ENCODE measurements at regions not wholly inside any gene's neighbourhood (a gene's known extent, or its start where the extent isn't known, plus 50 kb on each side); places are given as distances from the start of the nearest gene placed in this dataset.
A peak's percentile ranks its signal among the peaks of the same experiment; 100 is the strongest.
"Not testable (repeated sequence)": the region's sequence is repeated elsewhere in the genome, so short reads cannot be mapped to it uniquely, and the experiment has no call there.

GRCh38 chr3:43236008-43236407 is 50.3 kb upstream of the SNRK start:
- Mint-ChIP-seq H3K9me3 (peaks cover 2% of the 10 kb centered on the region), H3K4me3 (no peak overlapping the region), H3K27ac (no peak overlapping the region), H3K27me3 (no peaks in the 10 kb centered on the region), H3K36me3 (no peaks in the 10 kb centered on the region), H3K4me1 (peaks cover 19% of the 10 kb centered on the region)
- no peak for DNase-seq

DNA sequence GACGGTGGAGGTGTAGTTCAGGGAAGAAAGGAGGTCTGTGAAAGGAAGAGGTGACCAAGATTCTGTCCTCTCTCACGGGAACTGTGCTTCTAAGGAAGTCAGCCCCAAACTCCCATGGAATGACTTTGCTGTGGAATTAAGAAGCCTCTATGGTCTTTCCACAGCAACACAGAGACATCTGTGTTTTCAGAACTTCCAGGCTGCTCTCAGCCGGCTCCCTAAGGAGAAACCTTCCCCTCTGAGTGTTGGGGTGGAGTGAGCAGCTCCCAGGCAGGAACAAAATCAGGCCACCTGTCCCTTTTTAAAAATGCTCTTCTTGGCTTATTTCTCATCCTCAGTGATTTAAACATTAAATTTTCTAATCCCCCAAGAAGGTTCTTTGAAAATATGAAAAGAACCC is 53.3 kb upstream of the SNRK start:
- no peaks in the 10 kb centered on the region for H3K27me3 Mint-ChIP-seq
- H3K27ac Mint-ChIP-seq: no peak overlapping the region
- peaks cover 2% of the 10 kb centered on the region for H3K36me3 Mint-ChIP-seq
- no peak overlapping the region for H3K4me3 Mint-ChIP-seq
- peaks cover 3% of the 10 kb centered on the region for H3K9me3 Mint-ChIP-seq
- DNase-seq: no peak
- peaks cover 15% of the 10 kb centered on the region for H3K4me1 Mint-ChIP-seq

- H3K36me3 Mint-ChIP-seq: peaks cover 15% of the 10 kb centered on the region
- no peak overlapping the region for H3K4me3 Mint-ChIP-seq
- H3K4me1 Mint-ChIP-seq: peaks cover 12% of the 10 kb centered on the region
- no peaks in the 10 kb centered on the region for H3K27me3 Mint-ChIP-seq
- DNase-seq: no peak
- H3K27ac Mint-ChIP-seq: no peak overlapping the region
- peaks cover 14% of the 10 kb centered on the region for H3K9me3 Mint-ChIP-seq
These were observed 54.9 kb upstream of the SNRK start for GRCh38 chr3:43231276-43232000.

GRCh38 chr3:43229865-43230264 is 56.5 kb upstream of the SNRK start:
- peaks cover 12% of the 10 kb centered on the region for H3K4me1 Mint-ChIP-seq
- peaks cover 21% of the 10 kb centered on the region for H3K9me3 Mint-ChIP-seq
- peaks cover 15% of the 10 kb centered on the region for H3K36me3 Mint-ChIP-seq
- H3K27ac Mint-ChIP-seq, H3K27me3 Mint-ChIP-seq, DNase-seq, H3K4me3 Mint-ChIP-seq: not testable (repeated sequence)

GRCh38 chr3:43227685-43228084 is 58.7 kb upstream of the SNRK start:
- not testable (repeated sequence) for H3K27ac Mint-ChIP-seq, H3K27me3 Mint-ChIP-seq, DNase-seq, H3K4me3 Mint-ChIP-seq
- Mint-ChIP-seq H3K36me3 (peaks cover 15% of the 10 kb centered on the region), H3K4me1 (peaks cover 24% of the 10 kb centered on the region), H3K9me3 (peaks cover 25% of the 10 kb centered on the region)

DNA sequence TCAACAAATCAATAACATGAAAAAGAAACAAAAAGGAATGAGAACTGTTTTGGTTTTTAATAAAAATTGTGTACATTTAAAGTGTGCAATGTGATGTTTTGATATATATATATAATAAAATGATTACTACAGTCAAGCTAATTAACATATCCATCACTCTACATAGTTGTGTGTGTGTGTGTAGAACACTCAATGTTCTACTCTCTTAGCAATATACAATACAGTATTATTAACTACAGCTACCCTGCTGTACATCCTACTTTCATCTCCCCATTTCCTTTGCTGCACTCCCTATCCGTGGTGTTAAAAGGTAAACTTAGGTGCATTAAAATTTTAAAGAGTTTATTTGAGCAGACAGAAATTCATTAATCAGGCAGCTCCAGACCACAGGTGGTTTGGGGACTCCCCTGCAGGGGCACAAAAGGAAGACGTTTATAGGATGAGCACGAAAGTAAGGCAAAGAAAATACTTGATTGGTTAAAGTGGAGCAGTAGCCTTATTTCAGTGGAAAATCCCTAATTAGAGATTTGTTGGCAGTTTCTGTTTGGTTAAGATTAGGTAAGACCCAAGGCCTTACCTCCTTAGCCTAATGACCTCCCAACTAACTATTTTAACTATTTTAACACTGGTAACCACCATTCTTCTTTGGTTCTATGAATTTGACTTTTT is 61.8 kb upstream of the SNRK start:
- peak; percentile 14 for DNase-seq
- Mint-ChIP-seq H3K9me3 (peaks cover 25% of the 10 kb centered on the region), H3K27ac (peak overlapping the region; percentile 66), H3K4me3 (peak overlapping the region; percentile 50), H3K27me3 (no peaks in the 10 kb centered on the region), H3K36me3 (peaks cover 15% of the 10 kb centered on the region), H3K4me1 (peaks cover 47% of the 10 kb centered on the region)

DNA sequence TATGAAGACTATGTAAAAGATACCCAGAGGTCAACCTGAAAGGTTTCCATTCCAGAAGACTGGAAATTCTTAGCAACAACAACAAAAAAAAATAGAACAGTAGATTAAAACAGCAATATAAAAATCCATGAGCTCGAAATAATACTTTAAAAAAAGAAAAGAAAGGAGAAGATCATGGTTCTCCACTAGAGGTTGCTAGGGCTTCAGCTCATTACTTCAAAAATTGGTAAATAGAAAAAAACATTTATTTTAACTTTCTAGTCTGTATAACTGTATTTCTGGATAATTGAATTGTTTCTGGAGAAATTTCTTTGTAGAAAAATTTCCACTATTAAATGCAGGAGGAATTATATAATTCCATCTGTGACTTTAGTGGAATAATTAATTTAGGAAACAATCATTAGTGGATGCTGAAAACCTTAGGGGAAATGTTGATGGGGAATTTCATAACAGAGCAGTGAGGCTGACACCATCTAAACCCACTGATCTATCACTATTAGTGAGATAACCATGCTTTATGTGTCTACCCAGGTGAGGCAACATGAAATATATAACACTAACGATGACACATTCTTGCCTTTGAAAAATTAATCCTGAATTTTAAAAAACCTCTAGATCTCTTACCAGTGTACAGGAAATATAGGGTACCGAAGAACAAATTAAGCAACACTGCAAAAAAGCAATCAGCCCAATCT is 62.5 kb upstream of the SNRK start:
- no peaks in the 10 kb centered on the region for H3K27me3 Mint-ChIP-seq
- no peak for DNase-seq
- peaks cover 15% of the 10 kb centered on the region for H3K36me3 Mint-ChIP-seq
- peaks cover 49% of the 10 kb centered on the region for H3K4me1 Mint-ChIP-seq
- H3K4me3 Mint-ChIP-seq: no peak overlapping the region
- peak overlapping the region; percentile 49 for H3K27ac Mint-ChIP-seq
- peaks cover 25% of the 10 kb centered on the region for H3K9me3 Mint-ChIP-seq

- no peak for DNase-seq
- H3K4me3 Mint-ChIP-seq: no peak overlapping the region
- H3K27me3 Mint-ChIP-seq: no peaks in the 10 kb centered on the region
- H3K27ac Mint-ChIP-seq: peak overlapping the region; percentile 42
- H3K9me3 Mint-ChIP-seq: peaks cover 18% of the 10 kb centered on the region
- H3K4me1 Mint-ChIP-seq: peaks cover 60% of the 10 kb centered on the region
- H3K36me3 Mint-ChIP-seq: peaks cover 9% of the 10 kb centered on the region
These were observed 63.8 kb upstream of the SNRK start for GRCh38 chr3:43222590-43222989.

DNA sequence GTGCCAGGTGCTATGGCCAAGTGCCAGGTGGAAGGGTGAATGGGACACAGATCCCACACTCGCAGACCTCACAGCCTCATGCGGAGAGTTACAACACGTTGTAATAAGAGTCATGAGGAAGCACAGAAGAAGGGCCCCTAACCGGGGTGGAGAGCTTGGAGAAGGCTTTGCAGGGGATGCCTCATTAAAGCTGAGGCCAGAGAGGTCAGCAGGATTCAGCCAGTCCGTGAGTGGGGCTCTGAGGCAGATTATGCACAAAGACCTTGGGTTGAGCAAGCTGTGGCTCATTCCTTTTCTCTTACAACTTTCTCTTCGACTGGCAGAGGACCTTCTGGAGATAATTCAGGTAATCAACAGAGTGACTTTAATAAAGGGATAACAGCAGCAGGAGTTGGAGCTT is 65.3 kb upstream of the SNRK start:
- Mint-ChIP-seq H3K27ac (no peak overlapping the region), H3K4me1 (peaks cover 71% of the 10 kb centered on the region), H3K9me3 (peaks cover 9% of the 10 kb centered on the region), H3K27me3 (no peaks in the 10 kb centered on the region), H3K4me3 (no peak overlapping the region), H3K36me3 (no peaks in the 10 kb centered on the region)
- DNase-seq: no peak

- DNase-seq: no peak
- no peaks in the 10 kb centered on the region for H3K27me3 Mint-ChIP-seq
- H3K27ac Mint-ChIP-seq: no peak overlapping the region
- H3K4me3 Mint-ChIP-seq: no peak overlapping the region
- peaks cover 2% of the 10 kb centered on the region for H3K9me3 Mint-ChIP-seq
- H3K4me1 Mint-ChIP-seq: peaks cover 70% of the 10 kb centered on the region
- H3K36me3 Mint-ChIP-seq: no peaks in the 10 kb centered on the region
These were observed 66.7 kb upstream of the SNRK start for GRCh38 chr3:43219616-43220015.

DNA sequence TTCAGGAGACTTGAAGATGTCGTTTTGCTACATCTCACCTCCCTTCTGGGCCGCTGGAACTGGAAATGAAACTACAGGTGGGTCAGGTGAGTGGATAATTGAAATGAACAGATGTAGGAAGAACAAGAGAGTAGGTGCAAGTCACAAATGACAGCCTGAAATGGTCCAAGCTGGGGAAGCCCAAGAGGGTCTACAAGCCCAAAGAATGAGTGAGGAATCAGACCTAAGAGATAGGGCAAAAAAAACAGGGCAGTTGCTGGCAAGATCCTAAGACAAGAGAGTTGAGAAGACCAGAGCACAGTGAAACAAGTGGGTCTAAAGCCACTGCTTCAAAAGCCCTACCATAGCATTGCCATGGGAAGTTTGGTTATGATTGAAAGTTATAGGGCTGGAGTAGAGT is 67.4 kb upstream of the SNRK start:
- Mint-ChIP-seq H3K4me3 (no peak overlapping the region), H3K27me3 (no peaks in the 10 kb centered on the region), H3K4me1 (peaks cover 67% of the 10 kb centered on the region), H3K27ac (no peak overlapping the region), H3K36me3 (no peaks in the 10 kb centered on the region), H3K9me3 (no peaks in the 10 kb centered on the region)
- no peak for DNase-seq

DNA sequence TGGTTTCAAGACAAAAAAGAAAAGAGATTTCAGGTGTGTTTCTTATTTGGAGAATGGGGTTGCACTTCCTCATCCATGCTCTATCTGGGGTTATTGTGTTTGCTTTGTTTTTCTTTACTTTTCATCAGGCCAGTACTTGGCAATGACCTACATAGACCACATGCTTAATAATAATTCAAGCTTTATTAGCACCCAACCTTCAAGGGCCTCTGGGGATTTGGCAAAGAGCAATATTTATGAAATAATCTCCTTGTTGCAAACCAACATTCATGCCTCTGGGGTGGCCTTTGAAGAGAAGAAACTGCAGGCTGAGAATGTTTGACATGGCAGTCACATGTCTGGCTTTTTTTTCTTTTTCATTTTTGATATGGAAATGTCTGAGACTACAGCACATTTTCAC is 68.2 kb upstream of the SNRK start:
- H3K36me3 Mint-ChIP-seq: no peaks in the 10 kb centered on the region
- no peak for DNase-seq
- H3K27me3 Mint-ChIP-seq: no peaks in the 10 kb centered on the region
- H3K4me1 Mint-ChIP-seq: peaks cover 61% of the 10 kb centered on the region
- no peak overlapping the region for H3K27ac Mint-ChIP-seq
- H3K9me3 Mint-ChIP-seq: no peaks in the 10 kb centered on the region
- no peak overlapping the region for H3K4me3 Mint-ChIP-seq

- Mint-ChIP-seq H3K36me3 (no peaks in the 10 kb centered on the region), H3K4me3 (no peak overlapping the region), H3K27ac (peak overlapping the region; percentile 69), H3K27me3 (no peaks in the 10 kb centered on the region), H3K4me1 (peaks cover 60% of the 10 kb centered on the region), H3K9me3 (no peaks in the 10 kb centered on the region)
- DNase-seq: no peak
These were observed 68.7 kb upstream of the SNRK start for GRCh38 chr3:43217633-43218032.

- peak overlapping the region; percentile 69 for H3K27ac Mint-ChIP-seq
- H3K9me3 Mint-ChIP-seq: no peaks in the 10 kb centered on the region
- H3K36me3 Mint-ChIP-seq: no peaks in the 10 kb centered on the region
- no peak for DNase-seq
- no peaks in the 10 kb centered on the region for H3K27me3 Mint-ChIP-seq
- H3K4me1 Mint-ChIP-seq: peaks cover 56% of the 10 kb centered on the region
- peak overlapping the region; percentile 18 for H3K4me3 Mint-ChIP-seq
These were observed 69.1 kb upstream of the SNRK start for GRCh38 chr3:43217206-43217605.

DNA sequence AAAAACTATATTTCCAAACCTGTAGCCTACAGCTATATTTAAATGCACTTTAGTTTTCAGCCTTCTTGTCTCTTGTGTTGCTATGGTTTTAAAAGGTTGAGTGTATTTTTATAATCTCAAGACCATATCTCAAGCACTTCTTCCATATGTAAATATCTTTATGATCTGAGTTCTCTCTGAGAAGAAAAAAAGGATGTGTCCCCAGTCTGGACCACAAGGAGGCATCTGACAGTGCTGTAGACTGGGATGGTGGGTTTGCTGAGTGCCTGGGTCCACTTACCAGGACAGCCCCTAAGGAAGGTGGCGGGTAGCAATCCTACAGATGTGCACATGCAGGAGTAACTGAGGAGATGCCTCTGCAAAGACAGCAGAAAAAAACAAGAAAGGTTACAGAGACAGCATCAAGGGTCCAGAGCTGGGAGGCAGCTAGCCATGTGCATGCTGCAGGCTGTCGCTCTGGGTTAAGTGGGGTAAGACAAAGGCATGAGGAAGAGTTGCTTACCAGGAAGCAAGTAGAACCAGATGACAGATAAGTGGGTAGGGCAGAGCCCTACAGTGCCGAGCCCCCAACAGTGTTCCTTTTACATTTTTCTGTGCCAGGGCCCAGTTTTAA is 70.6 kb upstream of the SNRK start:
- H3K36me3 Mint-ChIP-seq: no peaks in the 10 kb centered on the region
- no peak overlapping the region for H3K4me3 Mint-ChIP-seq
- no peaks in the 10 kb centered on the region for H3K27me3 Mint-ChIP-seq
- H3K4me1 Mint-ChIP-seq: peaks cover 42% of the 10 kb centered on the region
- DNase-seq: no peak
- H3K9me3 Mint-ChIP-seq: no peaks in the 10 kb centered on the region
- H3K27ac Mint-ChIP-seq: no peak overlapping the region
